ENCODE measurements at regions not wholly inside any gene's neighbourhood (a gene's known extent, or its start where the extent isn't known, plus 50 kb on each side); places are given as distances from the start of the nearest gene placed in this dataset.
"Not testable (repeated sequence)": the region's sequence is repeated elsewhere in the genome, so short reads cannot be mapped to it uniquely, and the experiment has no call there.

DNA sequence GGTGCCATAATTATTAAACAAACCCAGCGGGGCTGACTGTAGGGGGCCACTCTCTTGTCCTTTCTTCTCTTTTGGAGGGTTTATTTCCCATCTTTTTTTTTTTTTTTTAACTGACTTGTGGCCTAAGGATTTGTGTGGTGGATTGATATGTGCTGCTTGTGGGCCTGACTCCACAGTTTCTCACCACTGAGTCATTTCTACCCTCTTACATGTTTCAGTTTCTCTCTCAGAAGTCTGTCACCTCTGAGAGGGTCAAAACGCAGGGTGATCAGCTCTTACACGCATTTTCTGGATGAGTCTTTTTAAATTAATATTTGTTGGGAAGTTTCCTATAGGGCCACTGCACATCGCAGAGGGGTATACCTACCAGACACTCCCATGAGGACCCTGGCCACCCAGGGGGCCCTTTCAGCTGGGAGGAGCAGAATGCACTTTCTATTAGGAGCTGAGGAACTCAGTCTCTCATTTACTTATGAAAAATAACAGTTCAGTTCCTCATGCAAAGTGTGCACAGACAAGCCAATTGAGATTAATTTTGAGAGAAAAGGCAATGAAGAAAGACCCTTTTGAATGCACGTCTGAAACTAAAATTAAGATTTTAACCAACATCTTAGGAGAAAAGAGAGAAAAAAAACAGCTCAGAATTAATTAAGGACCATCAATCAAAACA is 407.9 kb downstream of the TECRL start:
- no peak for DNase-seq

DNA sequence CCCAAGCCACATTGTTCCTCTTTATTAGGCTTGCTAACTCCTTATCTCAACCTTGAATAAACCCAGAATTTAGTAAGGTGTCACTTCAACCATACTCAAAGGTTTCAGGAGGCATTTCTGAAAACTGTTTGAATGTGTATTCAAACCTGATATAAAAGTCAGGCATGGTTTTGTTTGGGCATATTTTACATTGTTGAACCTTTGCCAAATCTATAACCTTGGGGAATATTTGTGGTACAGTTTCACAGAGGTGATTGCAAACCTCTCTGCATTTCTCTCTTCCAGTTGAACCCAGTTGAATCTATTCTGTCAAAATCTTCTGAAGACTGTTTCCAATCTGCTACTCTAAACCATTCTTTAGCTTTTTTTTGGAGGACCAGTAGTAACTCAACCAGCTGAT is 409.0 kb downstream of the TECRL start:
- no peak for DNase-seq

DNA sequence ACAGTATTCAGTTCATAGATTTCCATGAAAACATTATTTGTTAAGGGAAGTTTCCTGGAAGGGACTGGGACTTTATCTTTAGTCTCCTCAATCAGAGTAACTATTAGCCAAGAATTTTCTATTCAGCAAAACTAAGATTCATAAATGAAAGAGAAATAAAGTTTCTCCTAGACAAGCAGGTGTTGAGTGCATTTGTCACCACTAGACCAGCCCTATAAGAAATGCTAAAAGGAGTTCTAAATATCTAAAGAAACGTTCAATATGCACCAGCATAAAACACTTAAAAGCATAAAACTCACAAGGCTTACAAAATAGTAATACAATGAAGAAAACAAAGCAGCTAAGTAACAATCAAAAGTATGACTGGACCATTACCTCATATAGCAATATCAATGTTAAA is 423.0 kb downstream of the TECRL start:
- no peak for DNase-seq

DNA sequence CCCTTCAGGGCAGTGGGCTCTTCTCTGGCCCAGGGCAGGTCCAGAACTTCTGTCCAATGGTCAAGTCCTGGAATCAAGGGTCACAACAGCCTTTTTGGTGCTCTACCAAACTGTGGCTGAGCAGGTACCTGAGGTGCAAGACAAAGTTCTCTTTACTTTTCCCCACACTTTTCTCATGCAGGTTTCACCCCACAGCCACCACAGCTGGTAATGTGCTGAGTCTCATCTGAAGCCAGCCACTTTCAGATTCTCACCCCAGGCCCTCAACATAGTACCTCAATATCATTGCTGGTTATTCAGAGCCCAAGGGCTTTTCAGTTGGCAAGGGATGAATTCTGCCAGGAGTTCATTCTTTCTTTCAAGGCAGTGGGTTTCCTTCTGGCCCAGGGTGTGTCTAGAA is 426.0 kb downstream of the TECRL start:
- DNase-seq = no peak

DNA sequence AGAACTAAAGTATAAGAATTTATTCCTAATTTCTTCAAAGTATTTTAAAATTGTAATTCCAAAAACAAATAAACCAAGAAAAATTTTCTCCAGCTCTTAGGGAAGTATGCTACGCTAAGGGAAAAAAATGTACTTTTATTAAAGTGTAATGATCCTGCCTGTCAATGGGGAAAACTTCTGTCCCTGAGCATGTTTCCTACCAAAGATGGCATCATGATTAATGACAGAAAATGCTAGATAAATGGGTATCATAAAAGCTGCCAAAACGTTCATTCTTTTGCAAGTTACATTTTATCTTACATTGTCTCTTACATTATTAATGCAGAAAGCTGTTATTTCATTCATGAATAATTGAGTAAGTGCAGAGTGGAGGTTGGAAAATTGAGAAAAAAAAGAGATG is 443.4 kb downstream of the TECRL start:
- DNase-seq = no peak

DNA sequence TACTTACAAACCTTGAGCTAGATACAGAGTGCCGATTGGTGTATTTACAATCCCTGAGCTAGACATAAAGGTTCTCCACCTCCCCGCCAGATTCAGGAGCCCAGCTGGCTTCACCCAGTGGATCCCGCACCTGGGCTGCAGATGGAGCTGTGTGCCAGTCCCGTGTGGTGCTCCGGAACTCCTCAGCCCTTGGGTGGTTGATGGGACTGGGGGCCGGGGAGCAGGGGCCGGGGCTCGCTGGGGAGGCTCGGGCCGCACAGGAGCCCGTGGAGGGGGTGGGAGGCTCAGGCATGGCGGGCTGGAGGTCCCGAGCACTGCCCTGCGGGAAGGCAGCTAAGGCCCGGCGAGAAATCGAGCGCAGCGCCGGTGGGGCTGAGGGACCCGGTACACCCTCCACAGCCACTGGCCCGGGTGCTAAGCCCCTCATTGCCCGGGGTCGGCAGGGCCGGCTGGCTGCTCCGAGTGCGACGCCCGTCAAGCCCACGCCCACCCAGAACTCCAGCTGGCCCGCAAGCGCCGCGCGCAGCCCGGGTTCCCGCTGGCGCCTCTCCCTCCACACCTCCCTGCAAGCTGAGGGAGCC is 466.5 kb downstream of the TECRL start:
- DNase-seq = not testable (repeated sequence)

DNA sequence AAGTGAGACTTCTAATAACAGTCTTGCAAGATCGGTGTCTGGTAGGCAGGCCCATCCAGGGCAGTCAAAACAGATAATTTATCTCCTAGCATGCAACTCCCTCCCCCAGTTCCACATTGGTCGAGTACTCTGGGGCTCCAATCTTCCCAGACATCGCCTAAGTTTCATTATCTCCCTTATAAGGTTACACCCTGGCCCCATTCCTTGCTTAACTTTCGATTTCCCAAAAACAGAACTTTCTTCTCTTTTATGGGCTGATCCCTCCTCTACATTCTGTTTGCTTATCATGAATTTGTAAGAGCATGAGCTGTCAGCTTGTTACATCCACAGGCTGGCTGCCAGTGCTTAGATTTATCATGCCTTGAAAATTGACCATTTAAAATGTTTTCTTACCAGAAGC is 471.3 kb downstream of the TECRL start:
- DNase-seq = no peak

DNA sequence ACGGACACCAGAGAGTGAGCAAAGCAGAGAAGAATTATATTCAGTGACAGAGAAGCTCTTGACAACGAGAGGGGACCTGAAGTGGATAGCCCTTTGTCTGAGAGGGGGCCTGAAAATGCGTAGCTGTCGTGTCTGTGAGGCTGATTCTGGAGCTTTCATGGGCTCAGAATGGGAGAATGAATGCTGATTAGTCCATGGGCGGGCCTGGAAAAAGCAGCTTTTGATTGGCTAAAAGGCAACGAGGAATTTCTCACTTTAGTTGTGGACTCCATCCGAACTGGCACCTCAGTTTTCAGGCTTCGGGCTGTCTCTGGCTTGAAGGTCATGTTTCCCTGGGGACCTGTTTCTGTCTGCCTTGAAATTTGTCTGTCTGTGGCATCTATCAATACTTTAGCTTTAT is 487.1 kb downstream of the TECRL start:
- no peak for DNase-seq

DNA sequence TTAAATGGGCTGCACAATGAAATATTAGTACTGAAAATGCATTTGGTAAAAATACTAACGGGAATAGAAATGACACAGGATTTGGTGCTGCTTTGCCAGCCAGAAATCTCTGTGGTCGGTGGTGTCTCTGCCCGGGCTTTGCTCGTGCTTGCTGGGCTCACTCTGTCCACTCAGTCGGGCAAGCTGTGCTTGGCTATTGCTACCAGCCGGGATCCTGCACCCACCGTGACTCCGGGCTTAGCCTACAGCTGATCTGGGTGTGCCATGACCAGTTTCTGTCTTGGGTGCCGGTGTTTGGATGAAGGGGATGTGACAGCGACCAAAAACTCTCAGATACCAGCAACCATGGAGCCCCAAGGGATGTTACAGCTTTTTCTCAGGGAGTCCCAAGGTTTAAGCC is 487.7 kb downstream of the TECRL start:
- no peak for DNase-seq

DNA sequence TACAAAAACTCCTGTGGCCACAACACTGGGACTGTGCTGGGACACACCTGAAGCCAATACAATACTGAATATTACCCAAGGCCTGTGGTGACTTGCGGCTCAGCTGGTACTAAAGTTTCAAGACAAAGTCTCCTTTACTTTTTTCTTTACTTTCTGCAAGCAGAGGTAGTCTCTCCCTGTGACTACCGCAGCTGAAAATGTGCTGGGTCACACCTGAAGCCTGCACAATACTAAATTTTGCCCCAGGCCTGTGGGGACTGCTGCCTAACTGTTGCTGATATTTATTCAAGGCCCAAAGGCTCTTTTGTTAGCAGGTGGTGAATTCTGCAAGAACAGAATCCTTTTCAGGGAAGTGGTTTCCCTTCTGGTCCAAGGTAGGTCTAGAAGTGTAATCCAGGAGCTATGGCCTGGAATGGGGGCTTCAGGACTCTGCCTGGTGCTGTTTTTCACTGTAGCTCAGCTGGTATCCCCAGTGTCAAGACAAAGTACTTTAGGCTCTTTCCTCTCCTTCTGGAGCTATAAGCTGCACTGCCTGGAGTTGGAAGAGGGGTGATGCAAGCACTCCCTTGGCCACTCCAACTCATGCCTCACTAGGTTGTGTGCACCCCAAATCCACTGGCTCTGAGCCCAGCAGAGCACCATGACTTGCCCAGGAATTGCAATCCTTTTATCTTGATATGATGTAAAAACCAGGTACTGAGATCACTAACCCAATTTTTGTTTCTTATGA is 489.4 kb downstream of the TECRL start:
- no peak for DNase-seq

DNA sequence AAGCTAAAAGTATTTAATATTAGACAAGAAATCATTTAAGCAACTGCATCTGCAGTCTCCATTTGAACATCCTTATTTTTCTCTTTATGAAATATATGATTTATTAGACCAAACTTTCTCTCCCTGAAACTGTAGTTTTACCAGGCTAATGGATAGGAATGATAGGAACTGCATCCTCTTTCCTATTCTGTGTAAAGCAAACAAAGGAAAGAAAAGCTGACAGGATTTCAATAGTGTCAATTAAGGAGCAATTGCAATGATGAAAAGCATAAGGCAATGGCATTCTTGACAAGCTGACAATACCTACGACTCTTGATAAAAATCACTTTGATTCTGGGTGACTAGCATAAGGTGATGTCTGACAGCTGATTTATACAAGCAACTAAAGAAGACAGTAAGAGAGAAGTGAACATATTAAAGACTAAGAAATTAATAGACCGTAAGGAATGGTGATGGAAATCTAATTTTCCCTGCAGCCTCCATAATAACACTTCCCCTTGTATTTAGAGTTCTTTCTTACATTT is 502.5 kb downstream of the TECRL start:
- no peak for DNase-seq

DNA sequence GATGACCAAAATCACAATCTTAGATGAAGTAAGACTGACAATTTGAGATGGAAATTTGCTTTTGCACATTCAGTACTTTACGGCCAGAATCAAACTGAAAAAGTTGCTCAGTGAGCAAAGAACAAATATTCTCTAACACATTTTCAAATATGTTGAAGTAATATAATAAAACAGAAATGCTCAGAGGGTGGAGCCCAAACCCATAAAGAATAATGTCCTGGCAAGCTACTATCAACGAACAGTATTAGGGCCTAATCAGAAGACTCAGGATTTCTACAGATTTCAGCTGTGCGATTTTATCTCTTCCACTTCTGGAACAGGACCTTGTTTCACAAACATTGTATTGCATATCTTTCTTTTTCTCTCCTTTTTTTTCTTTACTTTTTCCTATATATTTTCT is 505.0 kb downstream of the TECRL start:
- no peak for DNase-seq

DNA sequence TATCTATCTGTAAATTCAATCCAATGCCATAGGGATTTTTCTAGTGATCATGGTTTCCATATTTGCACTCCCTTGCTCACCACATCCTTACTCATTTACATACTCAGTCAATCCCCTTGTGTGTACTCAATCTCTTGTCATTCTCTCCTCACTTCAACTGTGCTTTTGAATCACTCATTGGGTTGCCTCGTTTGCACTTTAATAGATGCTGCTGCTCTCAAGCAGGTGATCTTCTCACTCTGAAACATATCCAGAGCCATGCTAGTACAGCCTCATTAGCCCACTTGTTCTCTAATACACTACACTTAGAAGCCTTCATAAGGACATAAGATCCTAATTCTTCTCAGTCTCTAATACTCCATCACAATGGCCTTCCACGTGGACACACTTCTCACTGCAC is 507.9 kb downstream of the TECRL start:
- no peak for DNase-seq

DNA sequence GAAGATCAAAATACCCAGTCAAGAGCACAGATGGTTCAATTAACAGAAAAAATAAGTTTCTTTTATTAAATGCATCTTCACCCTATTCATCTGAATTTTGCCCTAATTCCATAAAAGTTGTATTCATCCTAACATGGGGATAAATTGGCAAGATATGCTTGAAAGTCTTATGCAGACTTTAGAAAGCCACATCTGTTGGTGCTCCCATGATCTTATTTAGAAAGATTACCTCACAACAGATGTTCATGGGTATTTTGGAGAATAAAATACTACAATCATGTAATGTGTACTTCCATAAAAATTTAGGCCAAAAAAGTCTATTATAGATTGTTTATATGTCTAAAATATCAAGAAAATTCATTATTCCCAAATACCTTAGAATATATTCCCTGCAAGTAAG is 510.3 kb downstream of the TECRL start:
- peak; percentile 39 for DNase-seq

DNA sequence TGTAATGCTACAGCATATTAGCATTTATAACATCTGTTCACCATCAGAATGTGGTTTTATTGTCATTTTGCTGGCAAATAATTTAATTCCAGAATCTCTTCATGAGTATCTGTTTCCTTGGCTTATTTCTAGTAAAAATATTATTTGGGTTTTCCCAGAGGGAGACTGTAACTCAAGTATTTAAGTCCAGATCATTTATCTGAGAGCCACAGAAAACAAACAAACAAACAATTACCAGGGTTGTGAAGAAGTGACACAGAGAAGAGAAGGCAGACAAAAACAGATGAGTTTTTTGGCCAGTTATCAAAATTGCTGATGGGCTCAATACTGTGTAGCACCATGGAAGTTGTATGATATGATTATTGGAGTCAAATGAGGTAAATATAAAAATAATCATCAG is 515.1 kb downstream of the TECRL start:
- DNase-seq = no peak

DNA sequence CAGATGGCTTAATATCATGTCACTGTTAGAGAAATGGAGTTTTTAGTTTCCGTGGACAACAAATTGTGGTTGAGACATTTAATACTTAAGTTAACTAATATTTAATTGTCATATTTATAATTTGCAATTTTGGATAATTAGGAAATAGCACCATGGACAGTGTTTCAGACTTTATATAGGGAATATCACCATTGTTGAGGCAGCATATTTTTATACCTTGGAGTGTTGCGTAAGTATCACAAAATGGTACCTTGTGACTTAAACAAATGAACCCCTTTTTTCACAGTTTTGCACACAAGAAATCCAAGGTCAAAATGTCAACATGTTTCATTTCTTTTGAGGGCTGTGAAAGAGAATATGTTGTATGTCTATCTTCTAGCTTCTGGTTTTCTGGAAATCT is 539.9 kb downstream of the TECRL start:
- no peak for DNase-seq

DNA sequence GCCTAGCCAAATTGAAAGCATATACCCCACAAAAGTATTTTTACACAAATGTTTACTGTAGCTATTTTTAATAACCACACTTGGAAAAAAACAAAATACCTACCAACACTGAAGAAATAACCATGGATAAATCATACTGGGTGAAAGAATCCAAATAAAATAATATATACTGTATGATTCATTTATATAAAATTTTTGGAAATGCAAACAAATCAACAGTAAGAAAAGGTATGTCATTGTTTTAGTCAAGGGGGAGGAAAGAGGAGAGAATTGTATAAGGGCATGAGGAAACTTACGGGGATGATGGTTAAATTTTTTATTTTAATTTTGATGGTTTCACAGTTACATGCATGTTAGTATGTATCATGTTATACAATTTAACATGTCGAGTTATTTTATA is 557.8 kb downstream of the TECRL start:
- DNase-seq = no peak

DNA sequence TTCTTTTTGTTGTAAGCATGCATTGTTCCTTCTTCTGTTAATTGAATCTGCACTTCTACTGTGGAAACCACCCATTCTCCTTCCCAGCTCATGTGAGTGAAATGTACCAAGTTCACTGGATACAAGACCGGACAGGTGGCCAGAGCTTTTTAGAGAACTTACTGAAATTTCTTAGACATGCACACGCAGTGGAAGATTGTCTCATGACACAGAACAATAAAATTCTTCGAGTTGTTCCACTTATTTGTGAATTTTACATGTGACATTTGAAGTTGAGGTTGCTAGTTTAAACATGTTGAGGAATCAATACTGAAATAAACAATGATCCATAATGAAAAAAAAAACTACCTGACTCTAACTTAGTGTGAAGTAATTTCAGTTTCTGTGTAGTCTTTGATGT is 568.0 kb downstream of the TECRL start:
- DNase-seq = no peak

DNA sequence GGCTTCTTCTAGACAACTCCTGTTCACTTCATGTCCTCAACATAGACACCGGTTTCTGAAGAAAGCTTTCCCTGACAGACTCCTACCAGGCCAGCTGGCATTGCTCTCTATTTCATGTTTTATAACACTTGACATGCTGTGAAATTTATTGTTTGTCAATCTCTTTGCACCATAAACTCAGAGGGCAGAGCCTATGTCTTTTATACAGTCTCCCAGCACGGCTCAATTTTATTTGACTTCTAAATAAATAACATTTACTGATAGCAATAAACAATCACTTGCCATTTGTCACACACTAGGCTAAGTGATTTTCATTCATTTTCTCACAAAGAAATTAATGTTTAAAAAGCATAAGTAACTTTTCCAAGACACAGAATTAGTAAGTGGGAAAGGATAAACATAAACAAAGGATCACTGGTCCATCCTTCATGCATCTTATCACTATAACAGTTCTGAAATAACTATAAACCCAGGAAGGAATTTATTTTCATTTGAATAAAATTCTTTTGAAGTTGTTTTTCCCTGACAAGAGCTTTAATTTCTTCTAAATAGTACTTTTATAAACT is 577.6 kb downstream of the TECRL start:
- no peak for DNase-seq

DNA sequence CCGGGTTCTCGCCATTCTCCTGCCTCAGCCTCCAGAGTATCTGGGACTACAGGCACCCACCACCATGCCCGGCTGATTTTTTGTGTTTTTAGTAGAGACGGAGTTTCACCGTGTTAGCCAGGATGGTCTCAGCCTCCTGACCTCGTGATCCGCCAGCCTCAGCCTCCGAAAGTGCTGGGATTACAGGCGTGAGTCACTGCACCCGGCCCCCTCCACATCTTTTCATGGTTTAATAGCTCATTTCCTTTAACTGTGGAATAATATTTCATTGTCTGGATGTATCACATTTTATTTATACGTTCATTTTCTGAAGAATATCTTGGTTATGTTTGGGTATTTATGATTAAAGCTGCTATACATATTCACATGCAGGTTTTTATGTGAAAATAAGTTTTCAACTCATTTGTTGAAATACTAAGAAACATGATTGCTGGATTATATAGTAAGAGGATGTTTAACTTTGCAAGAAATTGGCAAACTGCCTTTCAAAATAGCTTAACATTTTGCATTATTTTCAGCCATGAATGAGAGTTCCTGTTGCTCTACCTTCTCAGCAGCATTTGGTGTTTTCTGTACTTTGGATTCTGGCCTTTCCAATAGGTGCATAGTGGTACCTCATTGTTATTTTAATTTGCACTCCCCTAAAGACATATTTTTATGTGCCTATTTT is 591.9 kb downstream of the TECRL start:
- no peak for DNase-seq

DNA sequence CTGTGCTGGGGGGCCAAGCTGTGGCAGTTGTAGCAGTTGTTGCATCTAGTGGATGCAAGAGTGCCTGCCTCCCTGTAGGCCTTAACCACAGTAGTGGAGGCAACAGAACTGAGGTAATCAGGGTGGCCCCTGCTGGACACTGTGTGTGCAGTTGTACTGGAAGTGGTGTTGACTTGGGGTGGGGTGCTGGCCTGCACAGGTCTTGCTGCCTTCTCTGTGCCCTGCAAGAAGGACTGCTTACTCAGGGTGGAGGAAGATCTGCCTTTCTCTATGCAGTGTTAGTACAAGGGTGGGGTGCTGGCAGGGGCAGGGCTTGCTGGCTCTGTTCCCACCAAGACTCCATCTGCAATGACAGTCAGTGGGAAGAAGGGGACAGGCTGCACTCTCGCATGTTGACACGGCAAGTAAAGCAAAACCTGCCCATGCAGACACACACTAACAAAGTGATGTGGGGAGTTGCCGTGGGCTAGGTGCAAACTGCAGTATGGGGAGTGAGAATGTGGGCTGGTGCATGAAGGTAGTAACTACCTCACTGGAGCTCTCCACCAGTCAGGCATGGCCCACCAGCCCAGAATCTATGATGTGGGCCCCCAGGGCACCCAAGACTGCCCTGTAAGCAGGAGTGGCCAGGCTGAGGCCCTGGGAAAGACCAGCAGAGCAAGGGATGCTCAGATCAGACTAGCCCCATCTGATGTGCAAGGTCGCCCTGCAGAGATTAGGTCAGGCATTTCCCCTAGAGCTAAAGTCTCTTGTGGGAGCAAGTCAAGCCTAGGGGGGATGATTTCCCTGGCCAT is 594.9 kb downstream of the TECRL start:
- no peak for DNase-seq

DNA sequence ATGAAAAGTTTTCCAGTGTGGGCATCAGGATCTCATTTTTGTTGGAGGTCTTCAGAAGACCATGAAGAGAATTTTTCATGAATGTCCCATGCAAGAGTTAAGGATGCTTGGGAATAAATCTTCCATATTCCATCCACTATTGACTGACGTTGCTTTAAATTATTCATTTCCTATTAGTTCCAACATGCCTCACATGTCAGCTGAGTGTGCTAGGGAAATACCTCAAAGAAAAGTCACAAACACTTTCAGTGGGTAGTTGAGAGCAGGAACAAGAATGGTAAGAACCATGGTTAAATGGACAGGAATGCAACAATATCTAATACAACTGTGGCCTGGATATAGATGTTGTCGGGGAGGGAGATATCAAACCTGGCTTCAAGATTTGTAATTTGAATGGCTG is 610.1 kb downstream of the TECRL start:
- DNase-seq = no peak

DNA sequence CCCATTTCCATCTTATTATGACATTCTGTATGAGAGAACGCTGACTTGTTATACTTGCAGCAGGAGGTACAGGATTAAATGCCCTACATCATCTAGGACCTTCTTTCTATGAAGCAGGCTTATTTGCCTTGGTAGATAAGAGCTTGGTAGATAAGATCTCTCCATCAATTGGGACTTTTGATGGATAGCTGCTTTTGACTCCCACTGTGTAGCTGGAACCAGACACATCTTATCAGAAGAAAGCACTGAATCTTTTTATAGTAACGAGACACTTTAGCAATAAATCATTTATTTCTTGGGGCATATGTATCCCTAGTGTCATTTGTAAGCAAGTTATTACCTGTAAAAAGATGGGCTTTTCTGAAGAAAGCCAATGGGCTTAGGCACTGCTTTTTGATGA is 613.9 kb downstream of the TECRL start:
- DNase-seq = no peak
